Motor neuron (in vitro differentiated cells): ENCODE measurements at regions not wholly inside any gene's neighbourhood (a gene's known extent, or its start where the extent isn't known, plus 50 kb on each side); places are given as distances from the start of the nearest gene placed in this dataset.

Experiments
- ATAC-seq, 8 experiments: fragments of 200-7000 bp; cut with Tn5 transposase; replicated peaks in 6 of 8; 2 replicates each; pipeline ENCODE4 v1.8.0; 2021; ENCODE audit warnings: mild to moderate bottlenecking in 8 of 8, moderate library complexity in 8 of 8
- H3K27ac ChIP-seq, 2 donors: fragments of 250-450 bp; sonication (Bioruptor Pico); 2 replicates each; pipeline ENCODE4 v1.9.0; 2021; ENCODE audit warnings: antibody characterized with exemption in 2 of 2, mild to moderate bottlenecking in 2 of 2, moderate library complexity in 1 of 2
- H3K4me1 ChIP-seq, 2 donors: fragments of 250-450 bp; sonication (Bioruptor Pico); replicated peaks in 1 of 2; 2 replicates each; pipeline ENCODE4 v1.6.1; 2021; ENCODE audit warnings: antibody characterized with exemption in 2 of 2, mild to moderate bottlenecking in 2 of 2, moderate library complexity in 1 of 2
- H3K4me3 ChIP-seq, 5 donors: fragments of 250-450 bp; sonication (Bioruptor Pico); 2 replicates each; pipeline ENCODE4 v1.9.0; 2021; ENCODE audit warnings: antibody characterized with exemption in 5 of 5, mild to moderate bottlenecking in 5 of 5, moderate library complexity in 4 of 5
- WGBS, 10 experiments: fragments of 450-650 bp; shearing (Covaris generic); methylation state at CpG; one replicate each; pipeline ENCODE4 v1.0.0; 2022; 5-methylcytosine and 5-hydroxymethylcytosine counted together
- in situ Hi-C, 9 experiments: fragments of 400-800 bp; cut with MboI; loops; one replicate each; pipeline ENCODE4 v1.15.0; 2021; ENCODE audit warnings: low sequenced_read_pairs in 9 of 9, low pct_unique_long_range_greater_than_20kb in 2 of 9; ENCODE audit not compliant: unreplicated experiment in 9 of 9

DNA sequence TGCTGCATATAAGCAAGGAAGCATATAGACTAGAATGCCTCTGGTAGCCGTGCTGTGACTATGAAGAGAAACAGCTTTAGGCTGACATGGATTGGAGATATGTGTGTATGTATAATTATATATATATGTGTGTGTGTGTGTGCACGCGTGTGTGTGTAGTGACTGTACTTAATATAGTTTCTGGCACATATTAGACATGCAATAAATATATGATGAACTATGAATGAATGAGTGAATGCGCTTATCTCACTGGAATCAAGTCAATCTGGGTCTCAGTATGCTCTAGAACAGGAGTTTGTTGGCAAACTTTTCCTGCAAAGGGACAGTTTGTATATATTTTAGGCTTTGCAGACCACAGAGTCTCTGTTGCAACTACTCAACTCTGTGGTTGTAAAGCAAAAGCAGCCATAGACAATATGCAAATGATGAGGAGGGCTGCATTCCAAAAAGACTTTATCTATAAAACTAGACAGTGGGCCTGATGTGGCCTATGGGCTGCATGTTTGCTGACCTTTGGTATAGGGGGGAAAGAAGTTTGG lies 482.9 kb upstream of the USP24 start:
- Histone ChIP-seq H3K4me3 (no peak overlapping the region), H3K27ac (no peak overlapping the region), H3K4me1 (peaks cover 2 to 3% of the 10 kb centered on the region in 2 donors)
- in situ Hi-C loops: no loop called here
- 40 to 100% (median 81%) methylated on average over 1 to 4 of the region's 4 CpGs; no CpG with 5 or more reads in 1 of the 10 experiments for WGBS, 10 experiments
- no peak for ATAC-seq

DNA sequence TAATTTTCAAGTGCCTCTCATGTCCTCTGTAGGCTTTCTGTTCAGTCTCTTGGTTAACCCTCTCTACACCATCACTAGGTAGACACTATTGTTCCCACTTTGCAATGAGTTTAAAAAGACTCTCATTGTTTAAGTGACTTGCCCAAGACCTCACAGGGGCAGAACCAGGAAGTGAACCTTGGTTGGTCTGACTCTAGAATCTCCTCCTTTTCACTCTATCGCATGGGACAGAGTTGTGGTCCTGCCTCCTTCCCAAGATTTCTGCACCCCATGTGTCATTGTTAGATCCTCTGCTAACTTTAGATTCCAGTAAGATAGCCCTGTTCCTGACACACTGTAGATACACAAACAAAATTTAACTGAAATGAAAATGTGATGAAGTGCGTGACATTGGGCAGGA lies 481.7 kb upstream of the USP24 start:
- in situ Hi-C loops: no loop called here
- Histone ChIP-seq H3K4me1 (peaks cover 2 to 3% of the 10 kb centered on the region in 2 donors), H3K27ac (no peak overlapping the region), H3K4me3 (no peak overlapping the region)
- no peak for ATAC-seq
- WGBS, 10 experiments: 67 to 100% (median 100%) methylated on average over 1 to 2 of the region's 2 CpGs; no CpG with 5 or more reads in 3 of the 10 experiments

DNA sequence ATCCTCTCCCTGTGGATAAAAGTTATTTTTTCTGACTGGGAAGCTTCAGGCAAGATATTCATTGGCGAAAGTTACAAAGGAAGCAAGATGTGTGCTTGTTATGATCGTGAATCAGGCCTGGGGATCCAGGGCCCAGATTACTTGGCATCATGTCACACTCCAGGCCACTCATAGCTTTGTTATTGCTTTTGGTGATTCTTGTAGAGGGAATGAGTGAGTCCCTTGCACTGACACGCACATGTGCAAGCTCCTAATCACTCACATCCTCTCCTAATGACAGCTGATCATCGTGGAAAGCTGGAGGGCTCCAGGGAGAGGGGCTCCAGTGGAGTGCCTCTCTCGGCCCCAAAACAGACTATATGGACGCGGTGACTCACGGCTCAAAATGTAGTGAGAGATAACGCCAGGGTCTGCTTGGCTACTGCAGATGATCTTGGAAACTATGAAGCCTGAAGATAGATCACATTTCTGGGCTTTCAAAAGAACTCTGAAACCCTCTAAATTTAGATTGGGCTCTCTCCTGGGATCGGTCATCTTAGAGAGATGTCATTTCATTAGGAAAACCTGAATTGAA lies 481.1 kb upstream of the USP24 start:
- peak in 2 of 8 experiments; percentile 57 to 69 for ATAC-seq
- 7 to 100% (median 88%) methylated on average over 1 to 9 of the region's 10 CpGs; no CpG with 5 or more reads in 1 of the 10 experiments for WGBS, 10 experiments
- in situ Hi-C loops: no loop called here
- H3K27ac ChIP-seq: no peak overlapping the region
- H3K4me3 ChIP-seq: no peak overlapping the region
- H3K4me1 ChIP-seq: peaks cover 2 to 3% of the 10 kb centered on the region in 2 donors

DNA sequence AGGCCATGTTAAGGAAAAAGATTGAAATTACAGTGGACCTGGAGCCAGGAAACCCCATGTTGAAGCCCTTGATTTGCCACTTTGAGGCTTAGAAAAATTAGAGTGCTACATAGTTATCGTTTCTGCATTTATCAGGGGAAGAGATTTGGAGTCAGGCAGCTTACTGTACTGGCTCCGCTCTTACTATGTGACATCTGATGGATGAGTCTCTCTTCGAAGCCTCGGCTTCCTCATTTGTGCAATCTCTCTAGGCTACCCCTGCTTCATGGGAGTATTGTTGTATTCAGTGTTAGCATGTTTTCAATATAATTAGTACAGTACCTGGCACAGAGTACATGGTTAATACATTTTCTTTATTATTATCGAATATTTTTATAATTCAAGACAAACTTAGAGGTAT lies 480.4 kb upstream of the USP24 start:
- in situ Hi-C loops: no loop called here
- H3K4me1 ChIP-seq: peaks cover 2 to 3% of the 10 kb centered on the region in 2 donors
- WGBS, 10 experiments: 32 to 86% (median 59%) methylated on average over 3 to 5 of the region's 5 CpGs
- peak in 5 of 8 experiments; percentile 35 to 84 (median 57) for ATAC-seq
- no peak overlapping the region for H3K4me3 ChIP-seq
- H3K27ac ChIP-seq: no peak overlapping the region

DNA sequence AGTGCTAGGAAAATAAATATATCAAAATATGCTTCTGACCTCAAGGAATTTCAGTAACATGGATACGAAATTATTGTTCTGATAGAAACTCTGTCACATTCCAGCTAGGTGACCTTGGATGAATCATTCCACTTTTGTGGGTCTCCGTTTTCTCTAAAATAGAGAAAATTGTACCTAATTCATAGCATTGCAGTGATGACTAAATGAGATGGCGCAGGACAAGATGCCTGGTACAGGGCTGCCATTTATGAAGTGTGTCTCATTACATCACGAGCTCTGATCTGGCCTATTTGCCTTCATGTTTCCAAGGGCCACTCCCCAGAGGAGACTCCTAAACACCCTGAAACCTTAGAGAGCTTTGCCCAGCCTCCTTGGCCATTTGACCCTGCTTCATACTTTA lies 480.0 kb upstream of the USP24 start:
- ATAC-seq: peak in 2 of 8 experiments; percentile 12 to 21
- in situ Hi-C loops: no loop called here
- Histone ChIP-seq H3K27ac (no peak overlapping the region), H3K4me1 (peaks cover 2 to 3% of the 10 kb centered on the region in 2 donors), H3K4me3 (no peak overlapping the region)
- whole genome bisulfite sequencing, 10 experiments: 39 to 93% (median 81%) methylated on average over 1 to 4 of the region's 4 CpGs; no CpG with 5 or more reads in 2 of the 10 experiments

DNA sequence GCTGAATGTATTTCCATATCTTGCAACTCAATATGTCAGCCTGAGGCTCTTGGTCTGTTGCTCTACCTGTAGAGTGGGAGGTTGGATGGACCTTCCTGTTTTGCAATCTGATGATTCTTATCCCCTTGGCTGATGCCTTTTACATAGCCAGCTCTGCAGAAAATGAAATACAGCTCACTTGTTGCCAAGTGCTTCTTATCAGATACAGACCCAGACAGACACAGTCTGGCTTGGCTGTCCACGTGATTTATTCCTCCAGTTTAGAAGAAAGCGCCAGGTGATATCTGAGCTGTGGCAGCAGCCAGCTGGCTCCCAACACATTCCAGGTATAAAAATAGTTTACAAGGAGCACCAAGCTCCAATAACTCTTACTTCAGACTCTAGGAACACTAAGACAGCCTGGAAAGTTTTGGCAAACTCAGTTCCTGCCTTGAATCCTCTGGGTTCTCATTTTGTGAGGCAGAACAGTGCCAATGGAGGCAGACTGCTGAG lies 479.2 kb upstream of the USP24 start:
- in situ Hi-C loops: no loop called here
- no peak overlapping the region for H3K4me3 ChIP-seq
- peaks cover 2 to 3% of the 10 kb centered on the region in 2 donors for H3K4me1 ChIP-seq
- H3K27ac ChIP-seq: no peak overlapping the region
- 83 to 100% (median 92%) methylated on average over 1 to 2 of the region's 2 CpGs; no CpG with 5 or more reads in 2 of the 10 experiments for WGBS, 10 experiments
- no peak for ATAC-seq

DNA sequence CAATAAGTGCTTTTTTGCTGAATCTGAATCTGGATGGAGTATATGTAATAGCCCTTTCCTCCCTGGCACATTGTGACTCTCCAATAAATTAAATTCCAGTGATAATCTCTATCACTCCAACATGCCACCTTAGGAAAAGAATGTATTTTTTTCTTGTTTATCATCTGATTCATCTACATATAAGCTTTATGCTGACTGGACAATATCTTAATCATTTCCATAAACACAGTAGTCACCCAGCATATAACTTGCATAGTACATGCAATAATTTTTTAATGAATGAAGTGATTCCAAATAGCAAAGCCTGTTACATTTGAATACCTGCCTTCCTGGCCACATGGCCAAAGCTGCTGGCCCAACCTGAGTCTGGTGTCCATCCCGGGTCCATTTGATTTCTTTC lies 477.6 kb upstream of the USP24 start:
- peaks cover 2 to 3% of the 10 kb centered on the region in 2 donors for H3K4me1 ChIP-seq
- 40 to 100% (median 100%) methylated on average over 1 of the region's 1 CpG; no CpG with 5 or more reads in 2 of the 10 experiments for WGBS, 10 experiments
- in situ Hi-C loops: no loop called here

DNA sequence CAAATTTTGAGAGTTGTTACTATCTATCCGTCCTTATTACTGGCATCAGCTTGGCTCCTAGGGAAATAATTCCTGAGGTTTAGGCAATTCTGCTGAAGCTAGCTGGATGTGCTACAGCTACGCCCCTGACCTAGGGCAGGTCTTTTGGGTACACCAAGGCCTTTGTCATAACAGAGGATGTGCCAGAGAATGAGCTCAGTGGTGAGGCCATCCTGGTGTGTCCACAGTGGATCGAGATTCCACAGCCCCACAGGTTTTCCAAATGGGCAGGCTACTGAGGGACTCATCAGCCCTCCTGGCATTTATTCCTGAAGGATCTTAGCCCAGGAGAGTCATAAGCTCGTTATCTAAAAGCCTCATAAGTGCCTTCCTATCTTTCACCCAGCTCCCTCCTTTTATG lies 475.2 kb upstream of the USP24 start:
- in situ Hi-C loops: no loop called here
- H3K27ac ChIP-seq: no peak overlapping the region
- H3K4me3 ChIP-seq: no peak overlapping the region
- no peak for ATAC-seq
- peaks cover 1% of the 10 kb centered on the region in 2 donors for H3K4me1 ChIP-seq
- 10 to 91% (median 83%) methylated on average over 2 to 4 of the region's 4 CpGs; no CpG with 5 or more reads in 2 of the 10 experiments for WGBS, 10 experiments

More for the DNA sequence above, 477.6 kb upstream of the USP24 start:
- ATAC-seq: no peak
- no peak overlapping the region for H3K27ac ChIP-seq
- H3K4me3 ChIP-seq: no peak overlapping the region

DNA sequence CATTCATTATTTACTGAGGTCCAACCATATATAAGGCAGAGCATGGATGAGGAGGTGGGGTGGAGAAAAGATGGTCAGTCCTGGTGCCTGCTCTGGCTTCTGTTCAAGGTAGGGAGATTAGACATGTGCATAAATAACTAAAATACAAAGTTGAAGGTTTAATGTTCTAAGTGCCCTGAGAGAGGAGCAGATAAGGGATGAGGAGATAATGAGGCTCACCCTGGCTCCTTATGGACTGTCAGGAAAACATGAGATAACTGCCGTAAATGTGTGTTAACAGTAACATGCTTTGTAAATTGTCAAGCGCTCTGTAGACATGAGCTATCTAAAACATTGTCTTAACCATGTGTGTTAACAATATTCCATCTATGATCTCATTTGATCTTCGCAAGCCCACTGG lies 474.6 kb upstream of the USP24 start:
- WGBS, 10 experiments: 89 to 100% (median 97%) methylated on average over 2 to 3 of the region's 3 CpGs; no CpG with 5 or more reads in 3 of the 10 experiments
- no peak for ATAC-seq
- Histone ChIP-seq H3K4me3 (no peak overlapping the region), H3K4me1 (no peaks in the 10 kb centered on the region), H3K27ac (no peak overlapping the region)
- in situ Hi-C loops: no loop called here

DNA sequence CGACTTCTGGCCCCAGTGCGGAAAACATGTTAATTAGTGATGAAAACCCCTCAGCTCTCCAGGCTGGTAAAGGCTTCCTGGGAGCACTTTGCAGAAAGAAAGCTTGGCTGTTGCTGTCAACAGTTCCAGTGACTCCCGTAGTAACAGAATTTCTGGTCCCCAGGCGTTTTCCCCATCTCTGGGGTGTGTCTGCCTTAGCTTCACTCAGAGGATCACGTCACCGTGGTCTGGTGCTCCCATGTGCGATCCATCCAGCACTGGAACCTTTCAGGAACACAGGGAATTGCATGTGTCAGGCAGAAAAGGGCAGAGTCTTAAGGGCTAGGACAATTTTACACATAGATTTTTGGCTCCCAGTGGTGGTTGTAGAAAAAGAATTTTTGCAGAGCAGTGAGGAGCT lies 470.4 kb upstream of the USP24 start:
- H3K27ac ChIP-seq: no peak overlapping the region
- in situ Hi-C loops: no loop called here
- H3K4me3 ChIP-seq: no peak overlapping the region
- WGBS, 10 experiments: 40 to 100% (median 80%) methylated on average over 1 to 7 of the region's 7 CpGs; no CpG with 5 or more reads in 1 of the 10 experiments
- peak in 3 of 8 experiments; percentile 94 to 100 (median 99) for ATAC-seq
- no peaks in the 10 kb centered on the region for H3K4me1 ChIP-seq

DNA sequence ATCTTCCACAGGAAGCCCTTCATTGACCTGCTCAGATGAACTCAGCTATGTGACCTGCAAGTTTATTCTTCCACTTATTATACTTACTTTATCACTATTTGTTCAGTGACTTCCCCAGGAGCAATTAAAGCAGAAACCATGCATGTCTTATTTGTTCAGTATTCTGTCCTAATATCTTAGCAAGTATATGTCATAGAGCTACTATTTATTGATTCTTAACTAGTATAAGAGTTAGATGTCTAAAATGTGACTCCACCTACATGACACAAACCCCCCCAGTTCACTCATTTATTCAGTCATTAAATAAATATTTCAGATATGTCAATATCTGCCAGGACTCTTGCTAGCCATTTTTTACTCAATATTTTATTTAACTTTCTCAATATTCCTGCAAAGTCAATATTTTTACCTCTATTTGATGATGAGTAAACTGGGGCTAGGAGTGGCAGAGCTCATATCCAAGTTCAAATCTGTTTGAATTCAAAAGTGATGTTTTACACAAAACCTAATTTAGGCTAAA lies 469.0 kb upstream of the USP24 start:
- in situ Hi-C loops: no loop called here
- Histone ChIP-seq H3K27ac (no peak overlapping the region), H3K4me3 (no peak overlapping the region), H3K4me1 (no peaks in the 10 kb centered on the region)
- no peak for ATAC-seq

DNA sequence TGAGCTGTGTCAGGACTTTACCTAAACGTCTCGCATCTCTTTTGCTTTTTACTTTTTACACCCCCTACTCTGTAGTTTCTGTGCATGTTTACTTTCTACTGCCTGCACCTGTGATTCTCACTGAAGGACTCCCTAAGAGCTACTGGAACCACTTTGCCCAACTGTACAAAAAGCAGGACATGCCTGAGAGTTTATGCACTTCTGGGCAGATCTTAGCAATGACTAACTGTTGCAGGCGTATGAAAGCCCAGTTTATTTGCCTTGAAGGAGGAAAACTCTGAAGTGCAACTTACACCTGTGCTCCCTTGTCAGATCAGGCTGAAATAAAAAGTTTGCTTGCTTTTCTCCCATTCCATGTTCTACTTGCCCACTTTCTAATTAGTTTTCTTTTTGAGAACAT lies 467.0 kb upstream of the USP24 start:
- ATAC-seq: no peak

DNA sequence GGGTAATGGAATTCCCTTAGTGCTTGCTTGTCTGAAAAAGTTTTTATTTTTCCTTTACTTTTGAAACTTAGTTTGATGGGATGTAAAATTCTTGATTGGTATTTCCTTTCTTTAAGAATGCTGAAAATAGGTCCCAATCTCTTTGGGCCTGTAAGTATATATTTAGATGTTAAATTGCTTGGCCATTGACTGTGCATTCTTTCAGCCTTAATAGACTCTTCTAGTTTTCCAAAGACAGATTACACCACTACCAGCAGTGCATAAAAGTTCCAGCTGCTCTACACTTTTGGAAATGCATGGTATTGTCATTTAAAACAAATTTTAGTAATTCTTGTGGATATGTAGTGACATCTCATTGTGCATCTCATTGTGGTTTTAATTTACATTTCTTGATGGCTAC lies 464.8 kb upstream of the USP24 start:
- no peak overlapping the region for H3K27ac ChIP-seq
- no peak overlapping the region for H3K4me3 ChIP-seq
- ATAC-seq: peak in 1 of 8 experiments; percentile 34
- H3K4me1 ChIP-seq: no peaks in the 10 kb centered on the region
- in situ Hi-C loops: no loop called here

More for the DNA sequence above, 467.0 kb upstream of the USP24 start:
- H3K4me3 ChIP-seq: no peak overlapping the region
- in situ Hi-C loops: no loop called here
- WGBS, 10 experiments: 86 to 100% (median 93%) methylated on average over 1 to 3 of the region's 3 CpGs; no CpG with 5 or more reads in 1 of the 10 experiments
- H3K4me1 ChIP-seq: no peaks in the 10 kb centered on the region
- H3K27ac ChIP-seq: no peak overlapping the region
